ENCODE measurements at regions not wholly inside any gene's neighbourhood (a gene's known extent, or its start where the extent isn't known, plus 50 kb on each side); places are given as distances from the start of the nearest gene placed in this dataset.

GRCh38 chr10:16049050-16049449, 188.7 kb upstream of the MINDY3 start:
- no peak for TF ChIP-seq CTCF (IDR thresholded peaks at IDR 0.05)
- TF ChIP-seq POLR2A (IDR thresholded peaks at IDR 0.05): no peak
- TF ChIP-seq POLR2AphosphoS5 (IDR thresholded peaks at IDR 0.05): no peak

Data from breast epithelium (tissue), 3 donors.